ENCODE measurements at regions not wholly inside any gene's neighbourhood (a gene's known extent, or its start where the extent isn't known, plus 50 kb on each side); places are given as distances from the start of the nearest gene placed in this dataset.

GRCh38 chr5:3266861-3267260 lies 328.8 kb upstream of the IRX1 start:
- DNase-seq, result no peak

- DNase-seq, result no peak
Measured at GRCh38 chr5:3265936-3266335, 329.7 kb upstream of the IRX1 start.

DNA sequence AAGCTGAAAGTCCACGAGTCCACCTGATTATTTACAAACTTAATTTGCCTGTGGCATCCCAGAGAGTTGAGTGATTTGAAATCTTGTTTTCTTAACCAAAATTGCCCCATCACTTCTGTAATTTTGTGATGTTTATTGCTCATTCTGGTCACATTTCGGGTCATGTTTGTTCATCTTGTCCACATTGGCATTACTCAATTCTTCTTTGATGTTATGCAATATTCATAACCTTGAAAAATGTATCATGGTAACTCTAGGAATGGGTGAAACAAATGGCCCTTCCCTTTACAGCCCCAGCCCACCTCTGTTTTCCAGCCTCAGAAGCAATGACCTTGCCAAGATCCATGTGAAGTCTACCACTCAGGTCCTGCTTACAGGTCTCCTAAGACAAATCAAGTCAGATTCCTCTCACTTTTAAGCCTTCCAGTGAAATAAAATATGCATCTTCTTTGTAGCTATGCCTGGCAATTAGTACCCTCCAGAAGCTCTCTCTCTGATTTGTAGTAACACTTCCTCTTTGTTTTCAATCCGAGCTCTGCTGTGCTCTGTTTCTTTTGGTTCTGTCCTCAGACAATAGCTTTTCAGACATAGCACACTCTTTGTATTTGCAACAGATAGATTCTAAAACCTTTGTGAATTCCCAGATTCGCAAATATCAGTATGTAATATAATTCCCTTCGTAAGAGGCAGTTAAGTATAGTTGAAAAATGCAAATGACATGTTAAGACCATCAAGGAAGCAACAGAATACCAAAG lies 330.3 kb upstream of the IRX1 start:
- no peak for DNase-seq

- DNase-seq, result no peak
Measured at GRCh38 chr5:3262451-3262850, 333.2 kb upstream of the IRX1 start.

- DNase-seq, result no peak
Measured at GRCh38 chr5:3261081-3261480, 334.6 kb upstream of the IRX1 start.

GRCh38 chr5:3258050-3258449 lies 337.6 kb upstream of the IRX1 start:
- DNase-seq, result no peak

GRCh38 chr5:3252235-3252634 lies 343.4 kb upstream of the IRX1 start:
- DNase-seq, result no peak

- no peak for DNase-seq
Measured at GRCh38 chr5:3251784-3252183, 343.8 kb upstream of the IRX1 start.

- DNase-seq, result no peak
Measured at GRCh38 chr5:3249401-3249800, 346.2 kb upstream of the IRX1 start.

GRCh38 chr5:3237276-3237868 lies 358.3 kb upstream of the IRX1 start:
- DNase-seq, result no peak

DNA sequence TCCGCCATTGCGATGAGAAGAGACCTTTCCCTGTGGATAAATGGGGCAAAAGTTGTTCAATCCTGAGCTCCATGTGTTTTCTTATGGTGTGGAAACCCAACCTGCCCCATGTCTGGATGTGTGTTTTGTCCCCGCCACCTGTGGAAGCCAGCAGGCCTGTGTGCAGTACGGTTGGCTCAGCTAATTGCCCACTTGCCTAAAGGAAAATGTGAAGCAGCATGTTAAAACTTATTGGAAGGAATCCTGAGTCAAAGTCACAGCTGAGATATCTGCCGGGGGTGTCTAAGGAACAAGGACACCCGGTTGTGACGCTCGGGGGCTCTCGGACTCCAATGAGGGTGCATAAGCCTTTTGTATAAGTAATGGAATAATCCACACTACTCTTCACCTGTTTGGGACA lies 361.1 kb upstream of the IRX1 start:
- no peak for DNase-seq

DNA sequence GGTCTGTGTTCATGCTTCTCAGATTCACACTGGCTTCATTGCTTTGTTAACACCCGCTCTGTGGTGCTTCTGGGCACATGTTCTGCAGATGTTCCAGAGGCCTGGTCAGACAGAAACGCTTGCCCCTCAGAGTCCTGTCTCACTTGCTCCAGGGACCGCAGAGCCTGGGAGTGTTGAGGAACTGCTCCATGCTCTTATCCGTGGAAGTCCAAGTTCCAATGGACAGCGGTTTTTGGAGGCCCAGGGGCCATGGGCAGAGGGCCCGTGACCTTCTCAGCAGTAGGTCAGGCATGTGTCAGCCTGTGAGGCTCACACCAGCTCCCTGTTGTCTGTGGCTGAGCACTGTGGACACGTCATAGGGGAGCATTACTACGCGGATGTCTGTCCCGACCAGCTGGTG lies 364.7 kb upstream of the IRX1 start:
- no peak for DNase-seq

GRCh38 chr5:3230254-3230653 lies 365.4 kb upstream of the IRX1 start:
- no peak for DNase-seq

- no peak for DNase-seq
Measured at GRCh38 chr5:3226196-3226920, 369.3 kb upstream of the IRX1 start.

DNA sequence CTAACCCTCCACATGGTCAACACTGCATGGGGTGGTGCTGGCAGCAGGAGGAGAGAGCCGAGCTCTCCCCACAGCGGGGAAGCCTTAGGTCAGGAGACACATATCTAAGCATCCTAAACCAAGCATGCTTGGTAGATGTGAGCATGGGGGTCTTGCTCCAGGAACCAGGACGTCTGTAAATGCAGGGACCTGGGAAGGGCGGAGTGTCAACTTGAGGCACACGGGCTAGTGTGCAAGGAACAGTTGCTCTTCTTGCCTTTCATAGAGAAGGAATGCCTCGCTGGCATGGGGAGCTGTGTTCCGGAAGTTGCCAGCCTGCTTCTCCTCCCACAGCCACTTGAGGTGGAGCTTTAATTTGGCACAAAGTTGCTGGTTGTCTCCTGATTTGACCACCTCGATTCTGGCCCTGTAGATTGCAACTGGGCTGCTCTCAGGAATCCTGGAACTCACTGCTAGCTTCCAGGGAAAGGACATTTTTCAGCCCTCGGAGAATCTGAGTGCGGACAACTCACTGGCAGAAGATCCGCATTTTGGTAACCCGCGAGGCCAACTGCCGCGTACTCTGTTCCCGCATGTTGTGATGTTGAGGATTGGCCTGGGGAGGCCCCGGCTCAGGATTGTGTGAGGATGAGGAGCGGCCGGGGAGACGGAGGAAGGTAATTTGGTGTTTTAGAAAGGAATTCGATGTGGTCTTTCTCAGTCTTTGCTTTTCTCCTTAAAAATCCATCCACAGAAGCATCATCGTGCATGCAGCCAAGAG lies 370.3 kb upstream of the IRX1 start:
- no peak for DNase-seq

DNA sequence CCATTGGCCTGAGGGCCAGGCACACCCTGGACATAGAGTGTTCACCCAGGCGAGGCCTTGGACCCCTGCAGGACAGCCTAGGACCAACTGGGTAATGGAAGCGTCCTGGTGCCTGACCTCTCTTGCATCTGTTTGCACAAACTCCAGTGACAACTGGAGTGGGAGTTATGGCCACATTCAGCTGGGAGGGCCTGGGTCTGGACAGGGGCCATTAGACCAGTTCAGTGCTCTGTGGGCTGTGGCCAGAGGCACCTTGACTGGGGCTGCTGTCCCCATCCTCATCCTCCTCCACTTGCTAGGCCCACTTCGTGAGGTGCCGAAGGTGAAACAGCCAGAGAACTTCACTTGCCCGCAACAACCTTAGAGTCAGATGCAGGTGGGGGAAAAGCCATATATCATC lies 372.7 kb upstream of the IRX1 start:
- no peak for DNase-seq

GRCh38 chr5:3221432-3221831 lies 374.2 kb upstream of the IRX1 start:
- no peak for DNase-seq

DNA sequence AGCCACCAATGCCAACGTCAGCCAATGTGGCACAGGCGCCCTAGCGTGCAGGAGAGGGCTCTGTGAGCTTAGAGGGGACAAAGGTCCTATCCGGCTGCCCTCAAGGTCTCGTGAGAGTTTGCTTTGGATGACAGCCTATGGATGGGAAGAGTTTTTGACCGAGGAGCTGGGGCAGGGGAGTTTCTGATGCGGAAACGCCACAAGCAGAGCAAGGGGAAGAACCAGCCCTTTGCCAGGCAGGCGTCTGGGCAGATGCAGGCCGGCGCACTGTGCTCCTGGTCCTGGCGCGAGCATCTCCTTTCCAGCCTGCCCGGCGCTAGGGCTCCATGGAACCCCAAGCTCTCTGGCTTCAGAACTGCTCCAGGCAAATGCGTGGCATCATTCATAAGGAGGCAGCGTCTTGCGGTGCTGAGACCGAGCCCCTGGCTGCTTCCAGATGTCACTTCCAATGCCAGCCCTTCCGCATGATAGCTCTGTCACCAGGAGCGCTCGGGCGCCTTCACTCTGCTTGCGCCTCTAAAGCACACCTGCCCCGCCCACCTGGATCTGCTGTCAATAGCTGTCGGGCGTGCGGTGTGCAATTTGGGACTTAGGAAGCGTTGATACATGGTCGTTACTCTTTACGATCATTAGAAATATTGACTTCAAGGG lies 374.9 kb upstream of the IRX1 start:
- DNase-seq, result no peak

DNA sequence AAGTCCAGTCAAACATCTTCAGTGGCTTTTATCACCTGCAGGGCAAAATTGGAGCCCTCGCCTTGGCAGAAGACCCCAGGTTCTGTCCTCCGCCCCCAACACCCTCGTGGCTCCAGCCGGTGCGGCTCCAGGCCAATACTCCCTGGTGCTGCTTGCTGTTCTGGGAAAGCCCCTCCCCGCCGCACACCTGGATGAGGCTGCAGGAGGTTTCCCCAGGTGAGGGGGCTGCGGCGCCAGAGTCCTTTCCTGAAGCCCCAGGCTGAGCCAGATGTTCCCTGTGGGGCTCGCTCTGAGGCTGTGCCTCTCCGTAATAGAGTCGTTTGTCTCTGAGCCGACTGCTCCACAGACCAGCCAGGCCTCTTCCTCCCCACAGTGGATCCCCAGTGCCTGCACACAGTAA lies 375.4 kb upstream of the IRX1 start:
- no peak for DNase-seq

DNA sequence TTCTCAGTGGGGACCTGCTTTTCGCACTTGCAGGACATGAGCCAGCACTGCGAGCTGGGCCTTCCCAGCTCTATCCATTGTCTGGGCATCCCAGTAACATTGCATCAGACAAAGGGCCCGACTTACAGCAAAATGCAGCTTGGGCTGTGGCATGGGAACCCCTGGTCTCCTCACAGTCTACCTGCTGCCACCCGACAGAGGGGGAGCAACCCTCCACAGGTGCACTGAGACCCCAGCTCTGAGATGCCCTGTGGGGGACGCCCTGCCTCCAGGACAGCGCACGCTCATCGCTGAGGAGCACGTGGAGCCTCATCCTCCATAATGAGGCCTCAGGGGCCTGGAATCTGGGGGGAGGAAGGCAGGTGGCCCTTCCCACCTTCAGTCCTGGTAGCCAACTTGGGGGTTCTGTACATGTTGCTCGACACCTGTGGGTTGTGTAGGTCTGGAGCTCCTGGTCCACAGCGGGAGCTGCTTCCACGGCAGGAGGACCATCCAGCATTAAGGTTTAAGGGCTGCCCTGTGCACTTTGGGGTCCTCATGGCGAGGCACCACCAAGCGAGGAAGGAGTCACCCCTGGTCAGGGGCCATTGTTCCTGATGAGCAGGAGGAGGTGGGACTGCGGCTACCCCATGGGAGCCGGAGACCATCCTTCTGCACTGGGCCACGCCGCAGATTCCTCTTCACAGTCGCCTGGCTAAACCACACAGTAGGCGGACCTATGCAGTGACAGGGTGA lies 376.5 kb upstream of the IRX1 start:
- DNase-seq, result no peak

GRCh38 chr5:3217771-3218495 lies 377.7 kb upstream of the IRX1 start:
- DNase-seq, result no peak

- no peak for DNase-seq
Measured at GRCh38 chr5:3217114-3217513, 378.5 kb upstream of the IRX1 start.

Measured in NCI-H187 (cell line).